GM21381 (cell line): ENCODE measurements at regions not wholly inside any gene's neighbourhood (a gene's known extent, or its start where the extent isn't known, plus 50 kb on each side); places are given as distances from the start of the nearest gene placed in this dataset.

Source experiments
- ATAC-seq: cut with Tn5 transposase; IDR thresholded peaks from one replicate; pipeline ENCODE4 v1.9.1; 2021; ENCODE audit warnings: mild to moderate bottlenecking, moderate library complexity; ENCODE audit not compliant: unreplicated experiment

GRCh38 chrX:9087271-9088040, 53.5 kb upstream of the FAM9B start:
- no peak for ATAC-seq

- ATAC-seq = no peak
Observed at GRCh38 chrX:9088896-9089295, 55.0 kb upstream of the FAM9B start.

GRCh38 chrX:9090766-9091165, 56.8 kb upstream of the FAM9B start:
- no peak for ATAC-seq

GRCh38 chrX:9091258-9091657, 57.3 kb upstream of the FAM9B start:
- no peak for ATAC-seq

- ATAC-seq = no peak
Observed at GRCh38 chrX:9102956-9103355, 69.0 kb upstream of the FAM9B start.

- ATAC-seq = no peak
Observed at GRCh38 chrX:9108054-9108453, 74.1 kb upstream of the FAM9B start.

GRCh38 chrX:9110808-9111207, 76.9 kb upstream of the FAM9B start:
- ATAC-seq = no peak

GRCh38 chrX:9114245-9114644, 80.3 kb upstream of the FAM9B start:
- ATAC-seq = no peak

- ATAC-seq = no peak
Observed at GRCh38 chrX:9117851-9118250, 83.9 kb upstream of the FAM9B start.

- no peak for ATAC-seq
Observed at GRCh38 chrX:9122519-9123245, 88.8 kb upstream of the FAM9B start.

- no peak for ATAC-seq
Observed at GRCh38 chrX:9127986-9128385, 94.1 kb upstream of the FAM9B start.

- no peak for ATAC-seq
Observed at GRCh38 chrX:9130031-9130430, 96.1 kb upstream of the FAM9B start.

GRCh38 chrX:9131066-9131465, 97.1 kb upstream of the FAM9B start:
- ATAC-seq = no peak

- ATAC-seq = no peak
Observed at GRCh38 chrX:9132036-9132638, 98.2 kb upstream of the FAM9B start.

- ATAC-seq = no peak
Observed at GRCh38 chrX:9133426-9133825, 99.5 kb upstream of the FAM9B start.

GRCh38 chrX:9134366-9134765, 100.4 kb upstream of the FAM9B start:
- ATAC-seq = no peak

GRCh38 chrX:9135901-9136510, 102.1 kb upstream of the FAM9B start:
- no peak for ATAC-seq

GRCh38 chrX:9137152-9137551, 103.2 kb upstream of the FAM9B start:
- no peak for ATAC-seq

- no peak for ATAC-seq
Observed at GRCh38 chrX:9141496-9141895, 107.6 kb upstream of the FAM9B start.

GRCh38 chrX:9144701-9145241, 110.8 kb upstream of the FAM9B start:
- ATAC-seq = no peak

- no peak for ATAC-seq
Observed at GRCh38 chrX:9146657-9147056, 112.7 kb upstream of the FAM9B start.
